Bronchial epithelial cell (primary cell): ENCODE measurements at regions not wholly inside any gene's neighbourhood (a gene's known extent, or its start where the extent isn't known, plus 50 kb on each side); places are given as distances from the start of the nearest gene placed in this dataset.
"Not testable (repeated sequence)": the region's sequence is repeated elsewhere in the genome, so short reads cannot be mapped to it uniquely, and the experiment has no call there.

Source experiments
- DNase-seq: peaks from one replicate; pipeline ENCODE4 v3.0.0-alpha.2; 2010; ENCODE audit warnings: low read depth
- FAIRE-seq: peaks from 2 replicates; lab custom pipeline; 2011; peaks lifted over from hg19 to GRCh38; lab: Jason Lieb, UNC
- H3K27me3 ChIP-seq: 2 replicates; pipeline ENCODE4 v1.5.1; 2011; ENCODE audit warnings: low read length; ENCODE audit not compliant: control insufficient read depth, insufficient read depth
- H3K36me3 ChIP-seq: 2 replicates; pipeline ENCODE4 v1.5.1; 2011; ENCODE audit warnings: low read length; ENCODE audit not compliant: control insufficient read depth, insufficient read depth
- H3K4me3 ChIP-seq: 2 replicates; pipeline ENCODE4 v1.5.1; 2011; ENCODE audit warnings: mild to moderate bottlenecking, low read depth, low read length, control low read depth
- TF ChIP-seq, protein P1 (sequence below): IDR thresholded peaks from 2 replicates; pipeline ENCODE4 v1.5.1; 2011; ENCODE audit warnings: mild to moderate bottlenecking, moderate library complexity, low read length, control low read depth, inconsistent platforms; ENCODE audit not compliant: insufficient read depth, severe bottlenecking

DNA sequence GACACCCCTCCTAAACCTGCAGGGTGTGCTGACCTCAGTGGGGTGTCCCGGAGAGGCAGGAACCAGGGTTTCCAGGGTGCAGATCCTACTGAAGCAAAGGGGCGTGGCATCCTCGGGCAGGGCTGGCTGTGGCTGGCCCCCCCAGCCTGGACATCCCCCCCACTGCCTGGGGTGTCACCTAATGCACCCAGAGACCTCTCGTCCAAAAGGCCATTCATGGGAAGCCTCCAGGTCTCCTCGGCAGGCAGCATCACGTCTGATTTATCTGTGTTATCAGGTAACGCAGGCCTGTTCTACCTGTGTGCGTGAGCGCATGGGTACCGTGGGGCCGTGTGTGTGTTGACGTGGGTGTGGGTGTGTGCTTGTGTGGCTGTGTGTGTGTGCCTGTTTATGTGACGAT, 210.0 kb downstream of the SHOX start:
- no peak overlapping the region for H3K4me3 ChIP-seq
- TF ChIP-seq, protein P1, sequence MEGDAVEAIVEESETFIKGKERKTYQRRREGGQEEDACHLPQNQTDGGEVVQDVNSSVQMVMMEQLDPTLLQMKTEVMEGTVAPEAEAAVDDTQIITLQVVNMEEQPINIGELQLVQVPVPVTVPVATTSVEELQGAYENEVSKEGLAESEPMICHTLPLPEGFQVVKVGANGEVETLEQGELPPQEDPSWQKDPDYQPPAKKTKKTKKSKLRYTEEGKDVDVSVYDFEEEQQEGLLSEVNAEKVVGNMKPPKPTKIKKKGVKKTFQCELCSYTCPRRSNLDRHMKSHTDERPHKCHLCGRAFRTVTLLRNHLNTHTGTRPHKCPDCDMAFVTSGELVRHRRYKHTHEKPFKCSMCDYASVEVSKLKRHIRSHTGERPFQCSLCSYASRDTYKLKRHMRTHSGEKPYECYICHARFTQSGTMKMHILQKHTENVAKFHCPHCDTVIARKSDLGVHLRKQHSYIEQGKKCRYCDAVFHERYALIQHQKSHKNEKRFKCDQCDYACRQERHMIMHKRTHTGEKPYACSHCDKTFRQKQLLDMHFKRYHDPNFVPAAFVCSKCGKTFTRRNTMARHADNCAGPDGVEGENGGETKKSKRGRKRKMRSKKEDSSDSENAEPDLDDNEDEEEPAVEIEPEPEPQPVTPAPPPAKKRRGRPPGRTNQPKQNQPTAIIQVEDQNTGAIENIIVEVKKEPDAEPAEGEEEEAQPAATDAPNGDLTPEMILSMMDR, result no peak
- H3K27me3 ChIP-seq, result no peaks in the 10 kb centered on the region
- DNase-seq (no peak), FAIRE-seq (no peak)
- H3K36me3 ChIP-seq, result no peaks in the 10 kb centered on the region

DNA sequence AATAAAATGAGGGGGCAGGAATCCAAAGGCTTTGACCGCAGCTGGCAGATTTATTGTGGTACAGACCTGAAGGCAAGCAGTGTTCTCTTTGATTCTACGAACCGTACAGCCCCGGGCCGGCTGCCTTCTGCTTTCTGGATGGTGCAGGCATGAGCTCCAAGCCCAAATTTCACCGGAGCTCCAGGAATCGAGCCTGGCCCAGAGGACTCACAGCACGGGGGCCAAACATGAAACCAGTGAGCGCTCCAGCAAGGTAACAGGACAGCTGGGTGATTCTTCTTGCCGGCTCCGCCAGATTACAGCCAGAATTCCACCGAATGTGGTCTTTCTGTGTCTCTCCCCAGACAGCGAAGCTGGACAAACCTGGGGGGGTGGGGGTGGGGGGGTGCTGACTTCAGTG, 208.1 kb downstream of the SHOX start:
- DNase-seq, H3K4me3 ChIP-seq, FAIRE-seq, H3K27me3 ChIP-seq, H3K36me3 ChIP-seq: not testable (repeated sequence)

DNA sequence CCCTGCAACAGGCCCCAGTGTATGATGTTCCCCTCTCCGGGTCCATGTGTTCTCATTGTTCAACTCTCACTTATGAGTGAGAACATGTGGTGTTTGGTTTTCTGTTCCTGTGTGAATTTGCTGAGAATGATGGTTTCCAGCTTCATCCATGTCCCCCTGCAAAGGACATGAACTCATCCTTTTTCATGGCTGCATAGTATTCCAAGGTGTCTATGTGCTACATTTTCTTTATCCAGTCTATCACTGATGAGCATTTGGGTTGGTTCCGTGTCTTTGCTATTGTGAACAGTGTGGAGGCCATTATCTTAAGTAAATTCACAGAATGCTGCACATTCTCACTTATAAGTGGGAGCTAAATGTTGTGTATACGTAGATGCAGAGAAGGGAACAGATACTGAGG, 205.3 kb downstream of the SHOX start:
- H3K4me3 ChIP-seq, H3K36me3 ChIP-seq, DNase-seq, H3K27me3 ChIP-seq, FAIRE-seq: not testable (repeated sequence)

GRCh38 chrX:830532-830931, 199.9 kb downstream of the SHOX start:
- no peak for DNase-seq
- FAIRE-seq, result no peak
- no peaks in the 10 kb centered on the region for H3K27me3 ChIP-seq
- H3K4me3 ChIP-seq, result no peak overlapping the region
- TF ChIP-seq, protein P1, result no peak
- H3K36me3 ChIP-seq, result no peaks in the 10 kb centered on the region

- FAIRE-seq (no peak), DNase-seq (no peak)
- TF ChIP-seq, protein P1, result no peak
- Histone ChIP-seq H3K36me3 (no peaks in the 10 kb centered on the region), H3K27me3 (no peaks in the 10 kb centered on the region), H3K4me3 (no peak overlapping the region)
Observed at GRCh38 chrX:829145-829544, 198.6 kb downstream of the SHOX start.

GRCh38 chrX:828411-828959, 197.9 kb downstream of the SHOX start:
- TF ChIP-seq, protein P1, result no peak
- DNase-seq, result no peak

GRCh38 chrX:826448-826847, 195.9 kb downstream of the SHOX start:
- TF ChIP-seq, protein P1, result no peak
- FAIRE-seq, result no peak
- DNase-seq, result no peak

More at GRCh38 chrX:828411-828959, 197.9 kb downstream of the SHOX start:
- no peak for FAIRE-seq
- H3K36me3 ChIP-seq, result no peaks in the 10 kb centered on the region
- H3K4me3 ChIP-seq, result no peak overlapping the region
- no peaks in the 10 kb centered on the region for H3K27me3 ChIP-seq

More at GRCh38 chrX:826448-826847, 195.9 kb downstream of the SHOX start:
- H3K27me3 ChIP-seq, result no peaks in the 10 kb centered on the region
- H3K4me3 ChIP-seq, result no peak overlapping the region
- no peaks in the 10 kb centered on the region for H3K36me3 ChIP-seq
